Neuronal stem cell (in vitro differentiated cells): ENCODE measurements at regions not wholly inside any gene's neighbourhood (a gene's known extent, or its start where the extent isn't known, plus 50 kb on each side); places are given as distances from the start of the nearest gene placed in this dataset.

Source experiments
- DNase-seq: peaks from one replicate; pipeline ENCODE4 v3.0.0-alpha.2; 2013; ENCODE audit warnings: low spot score
- H2AFZ ChIP-seq: one replicate; pipeline ENCODE4 v1.6.1; 2013; ENCODE audit warnings: mild to moderate bottlenecking, low read length, inconsistent platforms
- H2AK5ac ChIP-seq: 2 replicates; pipeline ENCODE4 v1.6.1; 2013; ENCODE audit warnings: low read depth, mild to moderate bottlenecking, inconsistent platforms, low read length, moderate library complexity, mixed read lengths
- H2BK120ac ChIP-seq: 2 replicates; pipeline ENCODE4 v1.6.1; 2013; ENCODE audit warnings: low read depth, mild to moderate bottlenecking, inconsistent platforms, low read length, moderate library complexity, mixed read lengths
- H2BK12ac ChIP-seq: one replicate; pipeline ENCODE4 v1.6.1; 2013; ENCODE audit warnings: low read length, inconsistent platforms
- H2BK15ac ChIP-seq: 2 replicates; pipeline ENCODE4 v1.6.1; 2013; ENCODE audit warnings: mild to moderate bottlenecking, low read length, inconsistent platforms, mixed read lengths
- H2BK5ac ChIP-seq: one replicate; pipeline ENCODE4 v1.6.1; 2013; ENCODE audit warnings: inconsistent platforms, mild to moderate bottlenecking, low read length, moderate library complexity
- H3K14ac ChIP-seq: one replicate; pipeline ENCODE4 v1.6.1; 2013; ENCODE audit warnings: low read length, inconsistent platforms
- H3K18ac ChIP-seq: 2 replicates; pipeline ENCODE4 v1.6.1; 2013; ENCODE audit warnings: low read length, inconsistent platforms
- H3K23ac ChIP-seq: 2 replicates; pipeline ENCODE4 v1.6.1; 2013; ENCODE audit warnings: low read depth, mild to moderate bottlenecking, mixed read lengths, low read length, inconsistent platforms; ENCODE audit not compliant: poor library complexity
- H3K27ac ChIP-seq: replicated peaks from 3 replicates; pipeline ENCODE4 v1.5.1; 2013; ENCODE audit warnings: low read length, inconsistent platforms
- H3K27me3 ChIP-seq, 3 experiments: 2 replicates each; pipeline ENCODE4 v1.6.1; 2013; ENCODE audit warnings: low read length in 3 of 3, mild to moderate bottlenecking in 2 of 3, inconsistent platforms in 1 of 3, low read depth in 1 of 3, mixed read lengths in 1 of 3, moderate library complexity in 1 of 3; ENCODE audit not compliant: control insufficient read depth in 3 of 3, insufficient read depth in 3 of 3
- H3K36me3 ChIP-seq, 2 donors: replicated peaks in 1 of 2; 2 replicates each; pipeline ENCODE4 v1.6.1; 2013; ENCODE audit warnings: low read length in 2 of 2; ENCODE audit not compliant: control insufficient read depth in 2 of 2, insufficient read depth in 2 of 2
- H3K4ac ChIP-seq: 2 replicates; pipeline ENCODE4 v1.6.1; 2013; ENCODE audit warnings: inconsistent platforms, mild to moderate bottlenecking, low read length, moderate library complexity
- H3K4me1 ChIP-seq, 2 donors: 1 replicate in 1 of 2; 2 replicates in 1 of 2; pipeline ENCODE4 v1.6.1; 2013; ENCODE audit warnings: low read length in 2 of 2, low read depth in 1 of 2; ENCODE audit not compliant: control insufficient read depth in 2 of 2, insufficient read depth in 1 of 2
- H3K4me2 ChIP-seq: one replicate; pipeline ENCODE4 v1.6.1; 2013; ENCODE audit warnings: mild to moderate bottlenecking, low read length, inconsistent platforms; ENCODE audit not compliant: insufficient read depth, poor library complexity, severe bottlenecking
- H3K4me3 ChIP-seq, 2 donors: 2 replicates each; pipeline ENCODE4 v1.5.1; 2013; ENCODE audit warnings: low read length in 2 of 2, mild to moderate bottlenecking in 2 of 2, inconsistent platforms in 1 of 2, moderate library complexity in 1 of 2
- H3K79me1 ChIP-seq: one replicate; pipeline ENCODE4 v1.6.1; 2013; ENCODE audit warnings: low read depth, mild to moderate bottlenecking, inconsistent platforms, low read length, moderate library complexity
- H3K9ac ChIP-seq: one replicate; pipeline ENCODE4 v1.6.1; 2013; ENCODE audit warnings: mild to moderate bottlenecking, low read depth, low read length, inconsistent platforms; ENCODE audit not compliant: poor library complexity
- H3K9me3 ChIP-seq, 2 donors: replicated peaks in 1 of 2; 2 replicates each; pipeline versions ENCODE3 to v1.6.1; 2013; ENCODE audit warnings: low read length in 2 of 2, mild to moderate bottlenecking in 2 of 2, inconsistent platforms in 1 of 2, low read depth in 1 of 2, mixed read lengths in 1 of 2, moderate library complexity in 1 of 2; ENCODE audit not compliant: control insufficient read depth in 2 of 2, insufficient read depth in 1 of 2
- H4K8ac ChIP-seq: one replicate; pipeline ENCODE4 v1.6.1; 2013; ENCODE audit warnings: low read depth, mild to moderate bottlenecking, inconsistent platforms, low read length, moderate library complexity
- H4K91ac ChIP-seq: one replicate; pipeline ENCODE4 v1.6.1; 2013; ENCODE audit warnings: low read length, low read depth, mild to moderate bottlenecking, inconsistent platforms; ENCODE audit not compliant: poor library complexity
- WGBS, 2 donors: extraction: QIAGEN DNeasy Blood & Tissue Kit; methylation state at CpG; one replicate each; pipeline ENCODE4 v1.1.7; 2013; ENCODE audit warnings: missing lambda C conversion rate in 2 of 2, mixed read lengths in 1 of 2; ENCODE audit not compliant: insufficient read length in 2 of 2, insufficient replicate concordance in 1 of 2; ENCODE audit errors: extremely low coverage in 2 of 2; 5-methylcytosine and 5-hydroxymethylcytosine counted together

- Histone ChIP-seq H3K4me2 (no peak overlapping the region), H3K4ac (no peak overlapping the region), H4K8ac (no peak overlapping the region), H3K23ac (no peak overlapping the region), H3K4me3 (no peak overlapping the region), H2BK120ac (no peak overlapping the region), H2AK5ac (no peak overlapping the region), H3K4me1 (no peaks in the 10 kb centered on the region), H3K9ac (no peak overlapping the region), H2BK15ac (no peak overlapping the region), H4K91ac (no peak overlapping the region), H3K36me3 (no peaks in the 10 kb centered on the region), H3K27ac (no peak overlapping the region), H2AFZ (no peak overlapping the region), H3K14ac (no peak overlapping the region), H3K9me3 (no peaks in the 10 kb centered on the region), H3K18ac (no peak overlapping the region), H3K27me3 (no peaks in the 10 kb centered on the region), H2BK12ac (no peak overlapping the region), H3K79me1 (no peaks in the 10 kb centered on the region), H2BK5ac (no peak overlapping the region)
- WGBS, 2 donors = no CpG with 5 or more reads among the region's 1 CpG
- DNase-seq = no peak
Observed at GRCh38 chrX:8971116-8971515, 62.8 kb downstream of the FAM9B start.

DNA sequence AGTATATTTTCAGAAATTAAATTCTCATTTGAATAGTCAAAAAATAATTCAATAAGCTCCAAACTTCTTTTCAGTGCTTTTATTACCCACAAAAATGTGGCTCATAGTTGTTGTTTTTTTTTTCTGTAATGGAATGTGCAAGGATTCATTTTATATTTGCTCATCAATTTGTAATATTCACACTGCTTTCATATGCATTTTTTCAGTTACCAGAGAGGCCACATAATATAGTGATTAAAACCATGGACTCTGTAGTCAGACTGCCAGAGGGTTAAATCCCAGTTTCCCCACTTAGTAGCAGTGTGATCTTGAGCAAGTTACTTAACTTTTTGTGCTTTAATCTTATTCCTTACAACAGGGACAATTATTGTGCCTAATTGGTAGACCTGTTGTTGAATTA lies 64.5 kb downstream of the FAM9B start:
- no peak overlapping the region for H3K9ac ChIP-seq
- H2BK120ac ChIP-seq = no peak overlapping the region
- no peak overlapping the region for H2AK5ac ChIP-seq
- no peak overlapping the region for H2BK5ac ChIP-seq
- no peak overlapping the region for H2AFZ ChIP-seq
- H2BK15ac ChIP-seq = no peak overlapping the region
- no peaks in the 10 kb centered on the region for H3K79me1 ChIP-seq
- no peaks in the 10 kb centered on the region for H3K4me1 ChIP-seq
- H3K14ac ChIP-seq = no peak overlapping the region
- no peak overlapping the region for H3K27ac ChIP-seq
- no peak overlapping the region for H2BK12ac ChIP-seq
- no peak overlapping the region for H3K4me3 ChIP-seq
- H4K8ac ChIP-seq = no peak overlapping the region
- no peak for DNase-seq
- H3K9me3 ChIP-seq = no peaks in the 10 kb centered on the region
- no peak overlapping the region for H3K4me2 ChIP-seq
- no peaks in the 10 kb centered on the region for H3K36me3 ChIP-seq
- H3K18ac ChIP-seq = no peak overlapping the region
- H3K23ac ChIP-seq = no peak overlapping the region
- H4K91ac ChIP-seq = no peak overlapping the region
- no peaks in the 10 kb centered on the region for H3K27me3 ChIP-seq
- H3K4ac ChIP-seq = no peak overlapping the region

DNA sequence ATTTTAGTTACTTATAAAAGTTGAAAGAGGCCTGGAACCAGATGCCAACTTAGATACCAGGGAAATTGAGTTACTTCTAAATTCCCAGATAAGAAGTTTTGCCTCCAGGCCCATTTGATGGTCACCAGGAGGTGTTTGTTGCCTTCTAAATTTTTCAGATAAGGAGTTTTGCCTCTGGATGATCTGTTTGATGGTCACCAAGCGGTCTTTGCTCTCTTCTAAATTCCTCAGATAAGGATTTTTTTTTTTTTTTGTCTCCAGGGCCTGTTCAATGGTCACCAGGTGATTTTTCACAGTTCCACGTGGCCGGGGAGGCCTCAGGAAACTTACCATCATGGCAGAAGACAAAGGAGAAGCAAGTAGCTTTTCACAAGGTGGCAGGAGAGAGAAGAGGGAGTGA lies 66.5 kb downstream of the FAM9B start:
- no CpG with 5 or more reads among the region's 3 CpGs for WGBS, 2 donors

GRCh38 chrX:8960957-8961468 lies 72.9 kb downstream of the FAM9B start:
- no peak overlapping the region for H2AFZ ChIP-seq
- no CpG with 5 or more reads among the region's 3 CpGs for WGBS, 2 donors
- no peak for DNase-seq
- no peak overlapping the region for H3K4me3 ChIP-seq
- no peak overlapping the region for H2BK15ac ChIP-seq
- H3K4me2 ChIP-seq = no peak overlapping the region
- no peak overlapping the region for H3K4ac ChIP-seq
- H4K8ac ChIP-seq = no peak overlapping the region
- no peak overlapping the region for H3K23ac ChIP-seq
- H3K18ac ChIP-seq = no peak overlapping the region
- no peaks in the 10 kb centered on the region for H3K79me1 ChIP-seq
- H2AK5ac ChIP-seq = no peak overlapping the region
- no peak overlapping the region for H2BK5ac ChIP-seq
- H3K36me3 ChIP-seq = no peaks in the 10 kb centered on the region
- no peak overlapping the region for H4K91ac ChIP-seq
- no peak overlapping the region for H3K14ac ChIP-seq
- H2BK120ac ChIP-seq = no peak overlapping the region
- H3K9ac ChIP-seq = no peak overlapping the region
- no peak overlapping the region for H2BK12ac ChIP-seq
- H3K27ac ChIP-seq = no peak overlapping the region
- H3K4me1 ChIP-seq = peaks cover 0 to 7% of the 10 kb centered on the region in 2 donors
- no peaks in the 10 kb centered on the region for H3K9me3 ChIP-seq
- H3K27me3 ChIP-seq = no peaks in the 10 kb centered on the region

More for the DNA sequence above, 66.5 kb downstream of the FAM9B start:
- Histone ChIP-seq H3K4ac (no peak overlapping the region), H2BK12ac (no peak overlapping the region), H3K4me3 (no peak overlapping the region), H2AFZ (no peak overlapping the region), H3K9me3 (no peaks in the 10 kb centered on the region), H3K9ac (no peak overlapping the region), H2BK5ac (no peak overlapping the region), H3K27ac (no peak overlapping the region), H3K4me1 (no peaks in the 10 kb centered on the region), H3K14ac (no peak overlapping the region), H2BK120ac (no peak overlapping the region), H4K91ac (no peak overlapping the region), H3K27me3 (no peaks in the 10 kb centered on the region), H2BK15ac (no peak overlapping the region), H3K23ac (no peak overlapping the region), H3K79me1 (no peaks in the 10 kb centered on the region), H3K18ac (no peak overlapping the region), H3K4me2 (no peak overlapping the region), H4K8ac (no peak overlapping the region), H3K36me3 (no peaks in the 10 kb centered on the region), H2AK5ac (no peak overlapping the region)
- DNase-seq = no peak
